ENCODE measurements at regions not wholly inside any gene's neighbourhood (a gene's known extent, or its start where the extent isn't known, plus 50 kb on each side); places are given as distances from the start of the nearest gene placed in this dataset.
A peak's percentile ranks its signal among the peaks of the same experiment; 100 is the strongest.
"Not testable (repeated sequence)": the region's sequence is repeated elsewhere in the genome, so short reads cannot be mapped to it uniquely, and the experiment has no call there.

- no peak for DNase-seq
- Histone ChIP-seq H3K4me1 (ENCODE audit: insufficient read depth, low read length) (no peaks in the 10 kb centered on the region), H3K36me3 (ENCODE audit: insufficient read depth, low read length) (no peaks in the 10 kb centered on the region), H3K27ac (ENCODE audit: low read depth, low read length) (no peak overlapping the region), H3K27me3 (ENCODE audit: insufficient read depth, low read length) (no peaks in the 10 kb centered on the region), H3K9me3 (ENCODE audit: control insufficient read depth in 1 of 2, low read length in 2 of 2) (no peaks in the 10 kb centered on the region), H3K4me3 (ENCODE audit: low read length in 2 of 2) (no peak overlapping the region)
- peak overlapping the region in 1 of 8 donors; percentile 41 for H3K4me3 Mint-ChIP-seq
- no peaks in the 10 kb centered on the region for H3K36me3 Mint-ChIP-seq
- ChIA-PET CTCF (ENCODE audit: partially characterized antibody) (interaction anchor here (1.3 kb wide), 1 partner anchor 22 kb away, joined by 3 read pairs; no protein-coding TSS in a partner anchor), POLR2A (ENCODE audit: partially characterized antibody) (no interaction called here)
- H3K9me3 Mint-ChIP-seq: peaks cover 0 to 4% (median 2%) of the 10 kb centered on the region in 8 donors
- no peaks in the 10 kb centered on the region for H3K4me1 Mint-ChIP-seq
- H3K27me3 Mint-ChIP-seq: peaks cover 7 to 18% of the 10 kb centered on the region in 2 donors
- no peak overlapping the region for H3K27ac Mint-ChIP-seq
- intact Hi-C loops (cut with micrococcal nuclease): loop anchor here (5.0 kb wide), 1 partner anchor 67 kb away; the partner anchor contains the start of gene NDUFS6
Observed at GRCh38 chr5:1734908-1735289, 64.7 kb downstream of the MRPL36 start.

- Mint-ChIP-seq H3K36me3 (no peaks in the 10 kb centered on the region), H3K27ac (no peak overlapping the region), H3K4me1 (no peaks in the 10 kb centered on the region), H3K4me3 (no peak overlapping the region), H3K27me3 (peaks cover 7 to 16% of the 10 kb centered on the region in 2 donors), H3K9me3 (no peaks in the 10 kb centered on the region)
- Histone ChIP-seq H3K27ac (ENCODE audit: low read depth, low read length) (no peak overlapping the region), H3K27me3 (ENCODE audit: insufficient read depth, low read length) (no peaks in the 10 kb centered on the region), H3K4me3 (ENCODE audit: low read length in 2 of 2) (no peak overlapping the region), H3K36me3 (ENCODE audit: insufficient read depth, low read length) (no peaks in the 10 kb centered on the region), H3K4me1 (ENCODE audit: insufficient read depth, low read length) (no peaks in the 10 kb centered on the region), H3K9me3 (ENCODE audit: control insufficient read depth in 1 of 2, low read length in 2 of 2) (no peaks in the 10 kb centered on the region)
- POLR2A ChIA-PET (ENCODE audit: partially characterized antibody): no interaction called here
- DNase-seq: no peak
- intact Hi-C loops (cut with micrococcal nuclease): no loop called here
- CTCF ChIA-PET (ENCODE audit: partially characterized antibody): no interaction called here
Observed at GRCh38 chr5:1734271-1734907, 65.2 kb downstream of the MRPL36 start.

GRCh38 chr5:1733369-1733768, 66.3 kb downstream of the MRPL36 start:
- CTCF ChIA-PET (ENCODE audit: partially characterized antibody): no interaction called here
- Mint-ChIP-seq H3K4me3 (no peak overlapping the region), H3K27ac (no peak overlapping the region), H3K27me3 (peaks cover 4 to 12% of the 10 kb centered on the region in 2 donors), H3K9me3 (no peaks in the 10 kb centered on the region), H3K4me1 (no peaks in the 10 kb centered on the region), H3K36me3 (no peaks in the 10 kb centered on the region)
- POLR2A ChIA-PET (ENCODE audit: partially characterized antibody): no interaction called here
- Histone ChIP-seq H3K27me3 (ENCODE audit: insufficient read depth, low read length) (no peaks in the 10 kb centered on the region), H3K27ac (ENCODE audit: low read depth, low read length) (no peak overlapping the region), H3K4me3 (ENCODE audit: low read length in 2 of 2) (no peak overlapping the region), H3K4me1 (ENCODE audit: insufficient read depth, low read length) (no peaks in the 10 kb centered on the region), H3K36me3 (ENCODE audit: insufficient read depth, low read length) (no peaks in the 10 kb centered on the region), H3K9me3 (ENCODE audit: control insufficient read depth in 1 of 2, low read length in 2 of 2) (no peaks in the 10 kb centered on the region)
- no peak for DNase-seq
- intact Hi-C loops (cut with micrococcal nuclease): no loop called here

- POLR2A ChIA-PET (ENCODE audit: partially characterized antibody): no interaction called here
Observed at GRCh38 chr5:1732945-1733344, 66.7 kb downstream of the MRPL36 start.

GRCh38 chr5:1732238-1732941, 67.2 kb downstream of the MRPL36 start:
- Histone ChIP-seq H3K9me3 (ENCODE audit: control insufficient read depth in 1 of 2, low read length in 2 of 2) (no peaks in the 10 kb centered on the region), H3K27ac (ENCODE audit: low read depth, low read length) (no peak overlapping the region), H3K36me3 (ENCODE audit: insufficient read depth, low read length) (no peaks in the 10 kb centered on the region), H3K4me1 (ENCODE audit: insufficient read depth, low read length) (no peaks in the 10 kb centered on the region), H3K4me3 (ENCODE audit: low read length in 2 of 2) (no peak overlapping the region), H3K27me3 (ENCODE audit: insufficient read depth, low read length) (no peaks in the 10 kb centered on the region)
- Mint-ChIP-seq H3K4me3 (no peak overlapping the region), H3K4me1 (no peaks in the 10 kb centered on the region), H3K36me3 (no peaks in the 10 kb centered on the region), H3K27me3 (peaks cover 3 to 9% of the 10 kb centered on the region in 2 donors), H3K9me3 (no peaks in the 10 kb centered on the region), H3K27ac (no peak overlapping the region)
- intact Hi-C loops (cut with micrococcal nuclease): no loop called here
- DNase-seq: no peak
- CTCF ChIA-PET (ENCODE audit: partially characterized antibody): no interaction called here
- POLR2A ChIA-PET (ENCODE audit: partially characterized antibody): no interaction called here

More at GRCh38 chr5:1732945-1733344, 66.7 kb downstream of the MRPL36 start:
- H3K36me3 ChIP-seq (ENCODE audit: insufficient read depth, low read length): no peaks in the 10 kb centered on the region
- Mint-ChIP-seq H3K4me1 (no peaks in the 10 kb centered on the region), H3K36me3 (no peaks in the 10 kb centered on the region), H3K9me3 (no peaks in the 10 kb centered on the region), H3K4me3 (no peak overlapping the region), H3K27ac (no peak overlapping the region), H3K27me3 (peaks cover 3 to 9% of the 10 kb centered on the region in 2 donors)
- no peak overlapping the region for H3K27ac ChIP-seq (ENCODE audit: low read depth, low read length)
- H3K9me3 ChIP-seq (ENCODE audit: control insufficient read depth in 1 of 2, low read length in 2 of 2): no peaks in the 10 kb centered on the region
- CTCF ChIA-PET (ENCODE audit: partially characterized antibody): no interaction called here
- no peaks in the 10 kb centered on the region for H3K27me3 ChIP-seq (ENCODE audit: insufficient read depth, low read length)
- no peak overlapping the region for H3K4me3 ChIP-seq (ENCODE audit: low read length in 2 of 2)
- intact Hi-C loops (cut with micrococcal nuclease): no loop called here
- no peak for DNase-seq
- no peaks in the 10 kb centered on the region for H3K4me1 ChIP-seq (ENCODE audit: insufficient read depth, low read length)

GRCh38 chr5:1731855-1732237, 67.8 kb downstream of the MRPL36 start:
- H3K4me3 Mint-ChIP-seq; H3K4me3 ChIP-seq (ENCODE audit: low read length in 2 of 2); POLR2A ChIA-PET (ENCODE audit: partially characterized antibody); H3K4me1 Mint-ChIP-seq; H3K4me1 ChIP-seq (ENCODE audit: insufficient read depth, low read length); H3K9me3 ChIP-seq (ENCODE audit: control insufficient read depth in 1 of 2, low read length in 2 of 2); H3K36me3 Mint-ChIP-seq; H3K27ac Mint-ChIP-seq; H3K27ac ChIP-seq (ENCODE audit: low read depth, low read length); CTCF ChIA-PET (ENCODE audit: partially characterized antibody); H3K27me3 Mint-ChIP-seq; intact Hi-C loops (cut with micrococcal nuclease); H3K9me3 Mint-ChIP-seq; H3K36me3 ChIP-seq (ENCODE audit: insufficient read depth, low read length); H3K27me3 ChIP-seq (ENCODE audit: insufficient read depth, low read length); DNase-seq: not testable (repeated sequence)

- POLR2A ChIA-PET (ENCODE audit: partially characterized antibody): no interaction called here
- no peak for DNase-seq
- intact Hi-C loops (cut with micrococcal nuclease): no loop called here
- Histone ChIP-seq H3K36me3 (ENCODE audit: insufficient read depth, low read length) (no peaks in the 10 kb centered on the region), H3K4me1 (ENCODE audit: insufficient read depth, low read length) (no peaks in the 10 kb centered on the region), H3K27me3 (ENCODE audit: insufficient read depth, low read length) (no peaks in the 10 kb centered on the region), H3K9me3 (ENCODE audit: control insufficient read depth in 1 of 2, low read length in 2 of 2) (no peaks in the 10 kb centered on the region), H3K27ac (ENCODE audit: low read depth, low read length) (no peak overlapping the region), H3K4me3 (ENCODE audit: low read length in 2 of 2) (no peak overlapping the region)
- CTCF ChIA-PET (ENCODE audit: partially characterized antibody): no interaction called here
- Mint-ChIP-seq H3K4me3 (no peak overlapping the region), H3K36me3 (no peaks in the 10 kb centered on the region), H3K9me3 (no peaks in the 10 kb centered on the region), H3K4me1 (no peaks in the 10 kb centered on the region), H3K27ac (no peak overlapping the region), H3K27me3 (peaks cover 3 to 9% of the 10 kb centered on the region in 2 donors)
Observed at GRCh38 chr5:1731091-1731639, 68.5 kb downstream of the MRPL36 start.

Data from CD4-positive, alpha-beta memory T cell (primary cell).